ENCODE measurements at regions not wholly inside any gene's neighbourhood (a gene's known extent, or its start where the extent isn't known, plus 50 kb on each side); places are given as distances from the start of the nearest gene placed in this dataset.

DNA sequence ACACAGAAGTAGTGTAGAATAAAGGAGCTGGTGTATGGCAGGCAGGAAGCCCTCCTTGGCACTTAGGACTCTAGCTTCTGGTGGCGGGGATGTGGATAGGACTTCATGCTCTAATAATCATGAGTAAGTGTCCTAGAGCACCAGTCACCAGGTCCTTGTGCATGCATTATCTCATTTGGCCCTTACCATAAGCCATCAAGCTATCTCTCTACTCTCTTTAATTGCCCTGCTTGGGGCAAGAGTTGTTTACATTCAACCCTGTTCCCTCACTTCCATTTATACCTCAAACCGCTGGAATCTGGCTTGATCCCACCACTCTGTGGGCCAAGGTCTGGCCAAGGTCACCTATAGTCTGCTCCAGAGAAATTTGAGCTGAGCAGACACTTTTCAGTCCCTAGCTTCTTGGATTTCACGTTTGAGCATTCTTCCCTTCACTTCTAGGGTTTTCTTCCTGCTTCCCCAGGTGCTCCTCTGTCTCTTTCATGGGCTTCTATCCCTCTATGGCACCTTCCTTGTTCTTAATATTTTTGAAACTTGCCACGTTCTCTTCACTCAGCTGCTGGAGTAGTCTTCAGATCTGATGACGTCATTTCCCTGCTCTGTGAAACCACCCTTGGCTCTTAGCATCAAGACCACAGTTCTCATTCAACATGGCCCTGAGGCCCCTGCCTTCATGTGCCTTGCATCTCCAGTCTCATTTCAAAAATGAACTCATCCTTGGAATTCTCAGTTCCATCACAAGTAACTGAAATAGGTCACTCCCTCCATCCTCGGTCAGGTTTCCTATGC lies 94.9 kb upstream of the GATA6 start:
- DNase-seq, result no peak

DNA sequence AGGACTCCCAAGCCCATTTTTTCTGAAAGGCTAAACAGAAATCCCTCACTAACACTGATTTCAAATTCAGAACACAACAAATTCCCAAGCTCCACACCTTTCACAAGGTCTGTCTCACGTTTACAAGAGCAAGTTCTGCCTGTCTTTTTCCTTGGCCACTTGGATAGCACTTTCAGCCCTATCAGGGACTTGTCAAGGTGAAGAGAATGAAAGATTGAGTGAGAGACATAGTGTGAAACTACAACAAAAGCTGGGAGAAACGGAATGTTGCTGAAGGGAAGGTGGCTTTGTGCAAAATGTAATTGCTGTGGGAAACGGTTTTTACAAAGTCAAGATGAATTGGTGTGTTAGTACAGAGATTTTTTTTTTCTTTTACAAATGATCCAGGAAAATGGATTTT lies 89.4 kb upstream of the GATA6 start:
- no peak for DNase-seq

DNA sequence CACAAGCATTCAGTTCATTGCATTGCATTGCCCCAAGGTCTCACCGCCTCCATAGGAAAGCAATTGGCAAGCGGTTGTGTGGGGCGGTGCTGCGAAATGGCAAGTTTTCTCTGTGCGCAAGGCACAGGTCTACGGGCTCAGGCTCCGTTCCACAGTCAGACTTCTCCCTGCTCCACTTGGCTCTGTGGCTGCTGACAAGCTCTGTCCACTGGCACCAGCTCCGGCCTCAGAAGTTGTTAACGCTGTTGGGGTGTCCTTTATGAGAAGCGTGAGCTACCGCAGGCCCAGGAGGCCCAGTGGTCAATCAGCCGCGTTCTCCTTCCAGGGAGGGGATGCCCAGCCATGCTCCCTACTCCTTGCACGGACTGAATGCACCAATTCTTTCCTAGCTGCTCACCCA lies 87.0 kb upstream of the GATA6 start:
- no peak for DNase-seq

DNA sequence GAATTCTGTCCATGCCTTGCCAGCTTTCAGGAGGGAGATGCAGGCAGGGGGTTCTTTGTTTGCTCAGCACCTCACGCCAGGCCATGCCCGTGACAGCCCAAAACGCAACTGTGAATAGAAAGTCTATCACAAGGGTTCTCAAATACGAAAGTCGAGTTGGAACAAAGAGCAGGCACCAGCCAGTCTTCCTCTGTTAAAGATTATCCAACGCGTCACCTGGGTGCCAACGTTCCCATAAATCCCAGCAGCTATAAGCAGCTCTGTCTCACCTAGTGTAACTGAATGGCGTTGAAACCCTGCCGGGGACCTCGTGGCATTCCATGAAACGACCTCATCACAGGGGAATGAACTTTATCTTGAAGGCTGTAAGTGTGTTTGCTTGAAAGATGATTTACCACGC lies 84.8 kb upstream of the GATA6 start:
- DNase-seq, result no peak

DNA sequence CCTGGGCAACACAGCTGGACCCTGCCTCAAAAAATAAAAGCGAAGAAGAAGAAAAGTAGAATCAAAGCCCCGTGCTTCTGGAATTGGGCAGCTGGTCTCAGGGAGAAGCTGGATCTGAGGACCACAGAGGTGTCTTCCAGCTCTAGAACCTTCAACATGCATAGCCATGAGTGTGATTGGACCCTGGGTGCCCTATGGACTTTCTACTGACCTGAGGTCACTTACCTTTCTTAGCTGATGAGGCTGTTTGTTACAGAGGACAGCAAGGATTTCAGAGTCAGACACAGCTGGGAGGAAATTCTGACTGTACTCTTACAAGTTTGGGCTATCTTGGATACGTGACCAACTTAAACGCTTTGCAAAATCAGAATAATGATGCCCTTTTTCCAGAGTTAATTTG lies 82.4 kb upstream of the GATA6 start:
- DNase-seq, result no peak

DNA sequence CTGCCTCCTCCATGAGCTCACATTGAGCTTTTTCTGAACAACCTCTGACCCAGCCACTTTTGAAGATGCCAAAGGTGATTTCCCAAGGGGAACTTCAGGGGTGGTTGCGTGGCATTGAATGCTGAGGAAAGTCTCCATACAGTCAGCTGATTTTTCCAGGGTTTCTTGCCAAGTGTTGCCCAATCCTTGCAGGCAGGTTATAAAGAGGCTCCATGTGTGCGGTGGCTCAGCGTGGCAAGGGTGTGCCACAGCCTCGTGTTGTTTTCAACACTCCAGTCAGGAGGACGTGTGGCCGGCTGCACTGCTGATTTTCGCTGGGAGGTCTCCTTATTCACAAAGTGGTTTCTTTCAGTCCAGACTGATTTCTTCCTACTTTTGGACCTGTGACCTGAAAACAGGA lies 81.4 kb upstream of the GATA6 start:
- DNase-seq, result no peak

DNA sequence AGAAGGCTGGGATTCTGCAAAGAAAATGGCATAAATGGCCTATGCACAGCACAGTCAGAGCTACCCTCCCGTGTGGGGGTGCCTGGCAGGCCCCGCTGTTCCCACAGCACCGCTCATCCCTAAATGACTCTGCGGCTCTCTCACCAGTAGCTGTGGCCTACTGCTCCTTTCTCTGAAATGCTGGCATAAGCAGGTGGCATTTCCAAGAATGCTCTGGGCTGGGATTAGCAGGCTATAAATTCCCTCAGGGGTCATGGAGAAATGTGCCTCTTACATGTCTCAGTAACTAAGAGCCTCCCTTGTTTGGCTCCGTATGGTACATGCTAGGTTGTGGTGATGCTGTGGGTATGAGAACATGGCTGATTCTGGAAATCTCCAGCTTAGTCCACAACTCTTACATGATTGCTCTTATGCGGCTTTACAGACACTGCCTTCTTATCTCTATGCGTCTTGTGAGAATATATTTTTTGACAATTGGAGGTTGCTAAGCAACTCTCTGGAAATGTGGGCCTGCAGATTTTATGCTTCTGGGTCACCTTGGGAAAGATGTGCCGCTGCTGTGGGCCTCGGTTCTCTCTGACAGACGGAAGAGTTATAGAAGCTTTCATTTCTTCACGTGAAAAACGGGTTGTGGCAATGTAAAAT lies 80.3 kb upstream of the GATA6 start:
- no peak for DNase-seq

DNA sequence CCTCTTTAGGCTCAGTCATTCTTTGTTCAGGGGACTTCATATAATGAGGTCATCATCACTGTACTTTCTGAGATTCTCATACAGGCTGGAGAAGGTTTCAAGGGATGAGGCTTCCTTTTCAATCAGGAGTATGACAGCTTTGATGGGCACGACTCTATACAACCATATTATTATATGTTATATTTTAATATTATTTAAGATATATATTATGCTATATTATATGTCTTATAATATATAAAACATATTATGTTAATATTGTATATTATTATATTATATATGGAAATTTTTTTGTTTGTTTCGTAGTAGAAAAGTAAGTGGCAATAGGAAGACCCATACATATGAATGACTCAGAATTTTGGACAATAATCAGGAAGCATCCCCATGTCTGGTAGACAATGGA lies 78.0 kb upstream of the GATA6 start:
- no peak for DNase-seq

DNA sequence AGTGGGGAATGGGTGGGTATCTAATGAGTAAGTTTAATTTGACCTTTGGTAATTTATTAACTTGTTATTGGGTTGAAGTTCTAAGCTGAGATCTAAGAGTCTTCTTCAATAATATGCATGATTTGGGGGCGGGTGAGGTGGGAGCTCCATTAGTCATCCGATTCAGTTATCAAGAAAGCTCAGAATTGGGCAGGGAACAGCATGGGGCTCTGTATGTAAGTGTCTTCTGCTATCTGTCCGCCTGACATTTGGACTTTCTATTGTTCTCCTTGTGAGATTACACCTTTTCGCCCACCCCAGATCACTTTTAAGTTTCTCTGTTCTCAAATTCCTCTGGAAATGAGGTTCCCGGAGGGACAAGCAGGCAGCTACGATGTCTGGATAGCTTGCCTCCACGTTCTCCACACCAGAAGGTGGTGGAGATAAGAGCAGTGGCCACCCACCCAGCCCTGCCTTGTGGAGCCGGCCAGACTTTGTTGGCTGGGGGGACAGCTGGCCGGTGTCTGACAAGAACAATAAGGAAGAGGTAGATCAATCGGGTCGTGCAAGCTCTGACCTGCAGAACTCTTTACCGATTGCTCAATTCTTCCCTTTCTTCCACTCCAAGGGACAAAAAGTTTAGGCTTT lies 75.5 kb upstream of the GATA6 start:
- no peak for DNase-seq

DNA sequence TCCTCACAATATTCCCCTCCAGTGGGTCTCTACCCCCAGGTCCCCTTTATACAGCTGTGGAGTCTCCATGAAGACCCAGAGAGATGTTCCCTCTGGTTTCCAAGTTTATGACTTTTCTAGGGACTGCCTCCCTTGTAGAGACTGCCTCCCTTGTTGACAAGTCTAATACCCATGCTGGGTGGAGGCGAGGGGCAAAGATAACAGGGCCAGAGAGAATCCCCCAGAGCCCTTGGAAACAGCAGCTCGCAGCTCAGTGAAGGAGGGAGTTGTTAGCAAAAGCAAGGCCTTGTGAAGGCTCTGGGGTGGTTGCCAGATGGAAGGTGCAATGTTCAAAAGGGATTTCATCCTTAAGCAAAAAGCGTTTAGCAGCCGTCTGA lies 75.0 kb upstream of the GATA6 start:
- no peak for DNase-seq

DNA sequence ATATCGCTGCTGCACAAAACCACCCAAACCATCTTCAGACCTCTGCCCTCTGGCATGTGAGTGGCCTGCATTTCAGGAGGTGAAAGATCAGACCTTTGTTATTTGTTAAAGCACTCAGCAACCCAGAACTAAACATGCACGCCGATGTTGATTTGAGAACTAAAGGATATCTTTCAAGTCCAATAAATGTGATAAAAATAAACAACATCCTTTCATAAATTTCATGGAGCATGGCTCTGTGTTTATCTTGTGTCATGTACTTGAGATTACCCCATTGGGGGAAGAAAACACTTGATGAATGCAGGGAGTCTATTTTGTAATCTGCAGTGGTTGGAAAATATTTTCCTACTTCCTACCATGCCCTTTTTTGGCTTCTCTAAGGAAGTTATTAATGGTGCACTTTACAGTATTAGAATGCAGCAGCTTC lies 70.8 kb upstream of the GATA6 start:
- DNase-seq, result no peak

DNA sequence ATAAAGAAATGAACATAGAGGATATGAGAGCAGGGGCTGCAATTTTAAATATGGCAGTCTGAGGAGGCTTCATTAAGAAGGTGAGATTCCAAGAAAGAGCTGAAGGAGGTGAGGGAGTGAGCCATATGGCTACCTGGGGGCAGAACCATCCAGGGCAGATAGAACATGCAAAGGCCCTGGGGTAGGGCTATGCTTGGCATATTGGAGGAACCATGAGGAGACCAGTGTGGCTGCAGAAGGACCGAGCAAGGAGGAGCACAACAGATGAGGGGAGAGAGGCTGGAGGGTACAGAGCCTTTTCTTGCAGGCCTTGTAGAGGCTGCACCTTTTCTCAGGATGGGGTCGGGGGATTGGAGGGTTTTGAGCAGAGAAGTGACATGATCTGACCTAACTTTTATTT lies 69.5 kb upstream of the GATA6 start:
- DNase-seq, result no peak

DNA sequence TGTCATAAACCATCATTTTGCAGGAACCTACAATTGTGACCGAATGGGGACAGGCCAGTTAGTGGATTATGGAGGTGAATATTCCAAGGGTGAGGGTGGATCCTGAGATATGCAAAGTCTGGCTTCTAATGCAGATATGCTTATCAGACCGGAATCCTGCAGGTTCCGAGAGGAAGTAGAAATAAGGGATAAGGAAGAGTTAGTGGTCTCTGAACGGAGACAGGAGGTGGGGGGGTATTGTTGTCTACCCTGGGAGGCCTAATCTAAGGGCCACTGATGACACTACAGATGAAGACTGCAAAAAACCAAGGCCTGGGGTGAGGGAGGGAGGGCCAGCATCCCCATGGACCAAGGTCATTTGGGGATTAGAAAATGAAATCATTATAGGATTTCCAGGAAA lies 67.7 kb upstream of the GATA6 start:
- DNase-seq, result no peak

DNA sequence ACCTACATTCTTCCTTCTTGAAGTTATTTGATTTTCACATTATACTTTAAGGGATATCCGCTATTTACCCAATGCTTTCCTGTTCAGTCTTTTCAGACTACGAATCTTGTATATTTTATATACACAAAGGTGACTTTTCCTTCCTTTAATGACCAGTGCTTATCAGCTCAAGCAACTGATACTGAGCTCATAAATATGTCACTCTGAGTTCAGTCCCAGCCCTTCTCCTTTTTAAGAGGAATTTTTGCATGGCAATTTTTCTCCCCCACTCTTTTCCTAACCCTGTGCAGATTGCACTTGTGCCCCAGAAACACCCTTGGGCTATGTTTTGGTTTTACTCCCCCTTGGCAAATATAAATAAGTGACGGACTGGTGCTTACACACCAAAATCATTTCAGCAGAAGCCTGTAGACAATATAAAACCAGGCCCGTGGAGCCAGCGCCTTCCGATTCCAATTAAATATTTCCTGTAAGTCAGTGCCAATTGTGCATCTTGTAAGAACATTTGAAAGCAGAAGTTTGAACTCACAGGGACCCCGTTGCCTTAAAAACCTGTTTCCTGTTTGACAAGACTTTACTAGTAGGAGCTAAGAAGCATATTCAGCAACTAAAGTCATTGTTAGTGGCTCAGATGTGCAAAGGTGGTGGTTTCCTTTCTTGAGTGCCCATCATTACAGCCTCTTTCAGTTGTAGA lies 66.3 kb upstream of the GATA6 start:
- no peak for DNase-seq

DNA sequence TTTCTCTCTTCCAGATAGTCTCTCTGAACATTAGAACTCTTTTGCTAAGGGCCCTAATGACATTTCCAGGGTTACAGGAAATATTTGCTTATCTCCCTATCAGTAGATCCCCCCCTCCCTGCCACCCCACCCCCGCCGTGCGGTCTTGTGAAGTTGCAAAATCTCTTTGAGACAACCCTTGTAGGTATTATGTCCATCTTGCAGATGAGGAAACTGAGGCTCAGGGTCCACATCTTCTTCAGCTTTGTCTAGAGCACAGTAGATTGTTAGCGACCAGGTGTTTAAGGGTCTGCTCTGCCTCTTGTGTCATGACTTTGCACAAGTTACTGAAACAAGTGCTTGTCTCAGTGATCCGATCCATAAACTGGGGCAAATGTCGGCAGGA lies 65.8 kb upstream of the GATA6 start:
- no peak for DNase-seq

DNA sequence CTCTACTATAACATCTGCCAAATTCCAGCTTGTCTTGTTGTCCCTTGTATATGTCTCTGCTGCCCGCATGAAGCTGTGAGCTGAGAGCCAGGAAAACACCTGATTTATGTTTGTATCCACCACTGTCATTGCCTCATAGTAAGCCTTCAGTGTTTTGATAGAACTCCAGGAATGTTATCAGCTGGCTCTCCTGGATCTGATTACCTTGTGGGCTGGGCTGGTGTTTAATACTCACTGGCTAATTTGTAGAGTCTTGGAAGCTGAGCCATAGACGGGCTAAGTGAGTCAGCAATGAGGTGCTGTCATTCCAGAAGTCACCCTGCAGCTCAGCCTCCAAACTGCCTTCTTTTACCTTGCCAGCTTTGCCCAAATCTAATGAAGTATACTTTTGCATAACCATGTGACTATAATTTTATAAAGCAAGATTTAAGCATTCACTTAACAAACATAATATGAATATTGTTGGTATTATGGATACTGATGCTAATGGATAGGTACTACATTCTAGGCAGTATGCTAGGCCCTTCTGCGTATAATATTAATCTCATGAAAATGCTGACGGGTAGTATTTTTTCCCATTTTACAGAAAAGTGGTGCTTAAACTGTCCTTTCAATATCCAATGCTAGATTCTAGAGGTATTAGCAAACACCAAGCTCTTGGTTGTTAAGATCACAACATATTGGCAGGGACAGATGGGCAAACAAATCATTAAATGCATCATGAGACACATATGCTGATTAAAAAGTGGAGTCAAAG lies 62.7 kb upstream of the GATA6 start:
- DNase-seq, result no peak

DNA sequence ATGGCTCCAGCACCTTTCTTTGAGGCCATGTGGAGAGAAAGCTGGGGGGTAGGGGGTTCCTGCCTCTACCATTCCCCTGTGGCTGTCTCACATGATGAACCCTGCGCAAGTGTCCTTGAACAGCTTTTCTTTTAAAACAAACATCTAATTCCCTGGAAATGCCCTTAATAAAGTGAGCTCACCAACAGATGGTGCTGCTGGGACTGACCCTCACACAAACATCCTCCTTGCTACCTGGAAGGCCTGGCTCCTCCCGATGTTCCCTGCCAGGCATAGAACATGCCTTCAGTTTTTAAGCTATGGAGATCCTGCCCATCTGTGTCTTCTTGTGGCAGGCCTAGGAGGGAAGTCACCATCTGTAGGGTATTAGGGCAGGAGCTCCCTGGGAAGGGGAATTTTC lies 60.7 kb upstream of the GATA6 start:
- no peak for DNase-seq

DNA sequence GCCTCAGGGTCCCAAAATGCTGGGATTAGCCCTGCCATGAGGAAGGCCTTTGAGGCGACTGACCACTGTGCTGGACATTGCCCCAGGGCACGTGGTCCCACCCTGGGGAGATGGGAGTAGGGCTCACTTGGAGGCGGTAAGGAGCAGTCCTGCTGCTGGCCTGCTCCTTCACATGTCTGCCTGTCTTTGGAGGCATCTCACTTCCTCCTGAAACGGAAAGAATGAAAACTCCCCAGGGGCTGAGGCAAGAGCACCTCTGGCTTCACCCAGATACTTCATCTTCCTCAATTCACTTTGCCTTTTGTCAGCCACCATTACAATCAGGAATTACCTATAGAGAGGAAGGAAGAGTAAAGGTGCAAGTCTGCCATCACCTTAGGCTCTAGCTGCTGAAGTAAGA lies 59.9 kb upstream of the GATA6 start:
- DNase-seq, result no peak

DNA sequence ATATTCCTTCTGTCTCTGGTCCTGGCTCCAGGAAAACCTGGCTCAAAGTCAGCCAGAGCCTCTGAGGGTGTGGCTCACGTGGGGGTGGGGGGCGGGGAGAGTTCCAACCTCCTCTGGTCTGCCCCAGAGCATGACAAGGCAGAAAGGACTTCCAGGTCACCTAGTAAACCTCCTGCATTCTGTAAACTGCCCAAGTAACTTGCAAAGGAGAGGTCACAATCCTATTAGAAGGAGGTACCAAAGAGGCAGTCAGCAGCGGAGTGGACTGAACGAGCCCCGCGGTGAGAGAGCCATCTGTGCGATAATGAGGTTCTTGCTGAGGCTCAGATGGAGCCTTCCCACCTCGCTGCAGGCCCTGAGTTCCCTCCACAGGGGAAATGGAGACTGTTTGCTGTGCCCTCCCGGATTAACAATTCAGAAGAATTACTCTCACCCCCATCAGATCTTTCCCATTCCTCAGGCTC lies 58.9 kb upstream of the GATA6 start:
- DNase-seq, result no peak

DNA sequence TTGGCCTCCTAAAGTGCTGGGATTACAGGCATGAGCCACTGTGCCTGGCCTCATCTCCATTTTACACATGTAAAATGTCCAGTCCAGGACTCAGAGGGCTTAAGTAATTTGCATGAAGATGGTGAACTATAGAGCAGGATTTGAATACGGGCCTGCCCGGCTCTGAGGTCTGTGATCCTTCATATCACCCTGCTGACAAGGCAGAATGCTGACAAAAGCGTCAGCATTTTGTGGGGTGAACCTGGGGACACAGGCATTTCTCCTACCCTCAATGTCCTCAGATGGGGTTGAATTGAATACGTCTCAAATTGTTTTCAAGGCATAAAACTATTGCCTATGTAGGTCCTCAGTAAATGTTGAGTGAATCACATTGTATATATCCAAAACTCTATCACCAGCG lies 57.2 kb upstream of the GATA6 start:
- DNase-seq, result no peak

DNA sequence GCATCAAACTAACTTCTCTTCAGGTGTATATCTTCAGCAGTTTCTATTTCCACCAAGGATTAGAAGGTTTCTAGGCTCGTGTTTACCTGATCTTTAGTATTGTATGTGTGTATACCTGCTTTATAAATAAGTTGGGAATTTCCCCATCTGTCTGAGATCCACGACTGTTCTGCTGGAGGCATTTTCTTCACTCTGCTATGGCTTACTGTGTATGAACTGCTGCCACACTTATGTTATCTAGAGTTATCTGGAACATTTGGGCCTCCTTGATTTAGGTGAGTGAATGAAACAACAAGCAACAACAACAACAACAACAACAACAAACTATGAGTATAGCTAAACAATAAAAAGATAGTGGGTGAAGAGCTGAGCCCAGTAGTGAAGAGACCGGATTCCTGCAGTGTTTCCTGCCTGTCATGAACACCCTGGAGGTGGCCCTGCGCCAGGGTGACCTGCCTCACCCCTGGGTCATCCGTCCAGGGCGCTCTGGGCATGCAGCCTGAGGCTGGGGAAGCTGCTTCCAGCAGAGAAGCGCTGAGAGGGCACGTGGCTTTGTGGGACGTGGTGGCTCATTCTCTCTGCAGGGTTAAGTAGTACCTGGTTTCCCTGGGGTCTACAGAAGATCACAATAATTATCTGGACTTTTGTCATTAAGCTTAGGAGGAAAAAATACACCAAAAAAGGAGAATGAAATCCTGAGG lies 56.1 kb upstream of the GATA6 start:
- DNase-seq, result no peak

Measured in activated naive CD4-positive, alpha-beta T cell treated with Interleukin-2 at 50 U/mL for 16 hours (primary cell).